ENCODE measurements at regions not wholly inside any gene's neighbourhood (a gene's known extent, or its start where the extent isn't known, plus 50 kb on each side); places are given as distances from the start of the nearest gene placed in this dataset.

GRCh38 chr1:83516369-83516768 lies 482.6 kb downstream of the TTLL7 start:
- ChIA-PET RAD21 (ENCODE audit: unreplicated experiment) (no interaction called here), SMC1A (ENCODE audit: uncharacterized antibody, unreplicated experiment) (interaction anchor here (1.9 kb wide), 1 partner anchor 8 kb away, joined by 8 read pairs; no protein-coding TSS in a partner anchor), POLR2A (no interaction called here), CTCF (no interaction called here)
- H2AFZ ChIP-seq (ENCODE audit: control insufficient read depth, low read depth, low read length) = no peak overlapping the region
- no peaks in the 10 kb centered on the region for H3K4me1 ChIP-seq (ENCODE audit: control insufficient read depth, insufficient read depth, low read length)
- H4K20me1 ChIP-seq (ENCODE audit: control insufficient read depth, insufficient read depth) = no peaks in the 10 kb centered on the region
- no peaks in the 10 kb centered on the region for H3K9me3 ChIP-seq (replicated peaks; ENCODE audit: control insufficient read depth, insufficient read depth, low read length)
- in situ Hi-C loops (cut with MboI) = no loop called here
- ATAC-seq (no peak), FAIRE-seq (no peak), DNase-seq (ENCODE audit: low read depth, low spot score) (no peak)
- TF ChIP-seq RUNX3 (IDR thresholded peaks at IDR 0.05; ENCODE audit: low read length) (no peak), ZNF274 (IDR thresholded peaks at IDR 0.05; ENCODE audit: insufficient read depth, insufficient read length) (no peak), ETV6 (conservative IDR thresholded peaks at IDR 0.05 in 1 of 2, IDR thresholded peaks at IDR 0.05 in 1 of 2; ENCODE audit: borderline replicate concordance in 1 of 2, low read depth in 1 of 2) (no peak), ESRRA (IDR thresholded peaks at IDR 0.05; ENCODE audit: low read length) (no peak), CBX3 (IDR thresholded peaks at IDR 0.05; ENCODE audit: borderline replicate concordance, low read depth) (no peak), JUND (IDR thresholded peaks at IDR 0.05; ENCODE audit: low read depth, low read length) (no peak), MYC (IDR thresholded peaks at IDR 0.05; ENCODE audit: insufficient read depth, insufficient read length, insufficient replicate concordance, low read length, severe bottlenecking) (no peak)
- TF ChIP-seq, protein P1, sequence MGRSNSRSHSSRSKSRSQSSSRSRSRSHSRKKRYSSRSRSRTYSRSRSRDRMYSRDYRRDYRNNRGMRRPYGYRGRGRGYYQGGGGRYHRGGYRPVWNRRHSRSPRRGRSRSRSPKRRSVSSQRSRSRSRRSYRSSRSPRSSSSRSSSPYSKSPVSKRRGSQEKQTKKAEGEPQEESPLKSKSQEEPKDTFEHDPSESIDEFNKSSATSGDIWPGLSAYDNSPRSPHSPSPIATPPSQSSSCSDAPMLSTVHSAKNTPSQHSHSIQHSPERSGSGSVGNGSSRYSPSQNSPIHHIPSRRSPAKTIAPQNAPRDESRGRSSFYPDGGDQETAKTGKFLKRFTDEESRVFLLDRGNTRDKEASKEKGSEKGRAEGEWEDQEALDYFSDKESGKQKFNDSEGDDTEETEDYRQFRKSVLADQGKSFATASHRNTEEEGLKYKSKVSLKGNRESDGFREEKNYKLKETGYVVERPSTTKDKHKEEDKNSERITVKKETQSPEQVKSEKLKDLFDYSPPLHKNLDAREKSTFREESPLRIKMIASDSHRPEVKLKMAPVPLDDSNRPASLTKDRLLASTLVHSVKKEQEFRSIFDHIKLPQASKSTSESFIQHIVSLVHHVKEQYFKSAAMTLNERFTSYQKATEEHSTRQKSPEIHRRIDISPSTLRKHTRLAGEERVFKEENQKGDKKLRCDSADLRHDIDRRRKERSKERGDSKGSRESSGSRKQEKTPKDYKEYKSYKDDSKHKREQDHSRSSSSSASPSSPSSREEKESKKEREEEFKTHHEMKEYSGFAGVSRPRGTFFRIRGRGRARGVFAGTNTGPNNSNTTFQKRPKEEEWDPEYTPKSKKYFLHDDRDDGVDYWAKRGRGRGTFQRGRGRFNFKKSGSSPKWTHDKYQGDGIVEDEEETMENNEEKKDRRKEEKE (IDR thresholded peaks at IDR 0.05) = no peak
- TF ChIP-seq, protein P2, sequence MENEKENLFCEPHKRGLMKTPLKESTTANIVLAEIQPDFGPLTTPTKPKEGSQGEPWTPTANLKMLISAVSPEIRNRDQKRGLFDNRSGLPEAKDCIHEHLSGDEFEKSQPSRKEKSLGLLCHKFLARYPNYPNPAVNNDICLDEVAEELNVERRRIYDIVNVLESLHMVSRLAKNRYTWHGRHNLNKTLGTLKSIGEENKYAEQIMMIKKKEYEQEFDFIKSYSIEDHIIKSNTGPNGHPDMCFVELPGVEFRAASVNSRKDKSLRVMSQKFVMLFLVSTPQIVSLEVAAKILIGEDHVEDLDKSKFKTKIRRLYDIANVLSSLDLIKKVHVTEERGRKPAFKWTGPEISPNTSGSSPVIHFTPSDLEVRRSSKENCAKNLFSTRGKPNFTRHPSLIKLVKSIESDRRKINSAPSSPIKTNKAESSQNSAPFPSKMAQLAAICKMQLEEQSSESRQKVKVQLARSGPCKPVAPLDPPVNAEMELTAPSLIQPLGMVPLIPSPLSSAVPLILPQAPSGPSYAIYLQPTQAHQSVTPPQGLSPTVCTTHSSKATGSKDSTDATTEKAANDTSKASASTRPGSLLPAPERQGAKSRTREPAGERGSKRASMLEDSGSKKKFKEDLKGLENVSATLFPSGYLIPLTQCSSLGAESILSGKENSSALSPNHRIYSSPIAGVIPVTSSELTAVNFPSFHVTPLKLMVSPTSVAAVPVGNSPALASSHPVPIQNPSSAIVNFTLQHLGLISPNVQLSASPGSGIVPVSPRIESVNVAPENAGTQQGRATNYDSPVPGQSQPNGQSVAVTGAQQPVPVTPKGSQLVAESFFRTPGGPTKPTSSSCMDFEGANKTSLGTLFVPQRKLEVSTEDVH (IDR thresholded peaks at IDR 0.05; ENCODE audit: low read depth, partially characterized antibody) = no peak
- H3K27me3 ChIP-seq (replicated peaks in 1 of 2; ENCODE audit: control insufficient read depth in 2 of 2, insufficient read depth in 2 of 2, low read length in 1 of 2) = no peaks in the 10 kb centered on the region
- H3K79me2 ChIP-seq (ENCODE audit: control insufficient read depth, insufficient read depth, low read length) = no peaks in the 10 kb centered on the region
- WGBS (ENCODE audit: insufficient coverage, insufficient replicate concordance, low lambda C conversion rate, missing lambda C conversion rate) = 96% methylated on average over 2 of the region's 2 CpGs
- no peak overlapping the region for H3K4me3 ChIP-seq
- intact Hi-C loops (cut with micrococcal nuclease; ENCODE audit: unreplicated experiment) = no loop called here
- H3K27ac ChIP-seq (ENCODE audit: control insufficient read depth, insufficient read depth) = no peak overlapping the region
- H3K9ac ChIP-seq (ENCODE audit: control insufficient read depth, insufficient read depth, low read length) = no peak overlapping the region
- H3K4me2 ChIP-seq (ENCODE audit: control insufficient read depth, insufficient read depth) = no peak overlapping the region
- H3K36me3 ChIP-seq (ENCODE audit: control insufficient read depth in 2 of 2, insufficient read depth in 2 of 2, low read length in 1 of 2) = no peaks in the 10 kb centered on the region
- no TSS peak for BruUV-seq (replicated peaks)
